ENCODE measurements at regions not wholly inside any gene's neighbourhood (a gene's known extent, or its start where the extent isn't known, plus 50 kb on each side); places are given as distances from the start of the nearest gene placed in this dataset.
"Not testable (repeated sequence)": the region's sequence is repeated elsewhere in the genome, so short reads cannot be mapped to it uniquely, and the experiment has no call there.

DNA sequence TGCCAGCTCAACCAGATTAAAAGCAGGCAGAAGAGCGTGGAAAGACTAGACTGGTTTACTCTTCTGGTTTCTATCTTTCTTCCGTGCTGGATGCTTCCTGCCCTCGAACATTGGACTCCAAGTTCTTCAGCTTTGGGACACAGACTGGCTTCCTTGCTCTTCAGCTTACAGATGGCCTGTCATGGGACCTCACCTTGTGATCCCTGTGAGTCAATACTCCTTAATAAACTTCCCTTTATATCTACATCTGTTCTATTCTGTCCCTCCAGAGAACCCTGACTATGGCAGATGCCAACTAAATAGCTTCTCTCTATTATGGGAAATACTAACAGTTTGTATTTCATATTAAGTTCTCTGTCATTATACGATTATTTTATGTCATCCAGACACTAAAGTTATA is 609.1 kb downstream of the LMO7 start:
- DNase-seq: no peak

DNA sequence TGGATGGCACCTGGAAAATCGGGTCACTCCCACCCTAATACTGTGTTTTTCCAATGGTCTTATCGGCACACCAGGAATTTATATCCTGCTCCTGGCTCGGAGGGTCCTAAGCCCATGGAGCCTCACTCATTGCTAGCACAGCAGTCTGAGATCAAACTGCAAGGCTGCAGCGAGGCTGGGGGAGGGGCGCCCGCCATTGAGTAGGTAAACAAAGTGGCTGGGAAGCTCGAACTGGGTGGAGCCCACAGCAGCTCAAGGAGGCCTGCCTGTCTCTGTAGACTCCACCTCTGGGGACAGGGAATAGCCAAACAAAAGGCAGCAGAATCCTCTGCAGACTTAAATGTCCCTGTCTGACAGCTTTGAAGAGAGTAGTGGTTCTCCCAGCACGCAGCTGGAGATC is 607.0 kb downstream of the LMO7 start:
- DNase-seq: not testable (repeated sequence)

DNA sequence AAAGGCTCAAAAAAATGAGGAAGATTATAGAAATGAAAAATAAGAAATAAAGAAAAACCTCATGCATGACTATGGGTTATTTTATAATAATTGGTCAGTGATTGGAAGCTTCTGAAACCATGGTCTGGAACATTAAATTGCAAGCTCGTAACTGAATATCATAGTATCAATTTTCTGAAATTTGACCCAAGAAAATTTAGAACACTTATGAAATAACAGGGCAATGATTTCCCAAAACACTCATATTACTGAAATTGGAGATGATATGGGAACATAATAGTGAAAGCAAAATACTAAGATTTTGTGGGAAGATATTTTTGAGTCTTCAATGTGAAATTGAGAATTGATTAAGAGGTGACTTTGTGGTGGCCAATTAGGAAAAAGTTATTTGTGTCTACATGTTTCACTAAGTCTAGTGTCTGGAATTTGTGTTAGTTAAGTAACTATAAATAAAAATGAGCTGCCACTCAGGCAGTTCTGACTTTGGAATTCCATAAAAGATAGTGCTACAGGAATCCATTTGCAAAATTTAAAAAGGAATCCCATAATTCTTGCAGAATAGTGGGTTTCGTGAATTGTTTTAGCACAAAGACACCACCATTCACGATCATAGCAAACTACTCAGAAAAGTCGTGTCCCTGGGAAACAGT is 603.0 kb downstream of the LMO7 start:
- no peak for DNase-seq

DNA sequence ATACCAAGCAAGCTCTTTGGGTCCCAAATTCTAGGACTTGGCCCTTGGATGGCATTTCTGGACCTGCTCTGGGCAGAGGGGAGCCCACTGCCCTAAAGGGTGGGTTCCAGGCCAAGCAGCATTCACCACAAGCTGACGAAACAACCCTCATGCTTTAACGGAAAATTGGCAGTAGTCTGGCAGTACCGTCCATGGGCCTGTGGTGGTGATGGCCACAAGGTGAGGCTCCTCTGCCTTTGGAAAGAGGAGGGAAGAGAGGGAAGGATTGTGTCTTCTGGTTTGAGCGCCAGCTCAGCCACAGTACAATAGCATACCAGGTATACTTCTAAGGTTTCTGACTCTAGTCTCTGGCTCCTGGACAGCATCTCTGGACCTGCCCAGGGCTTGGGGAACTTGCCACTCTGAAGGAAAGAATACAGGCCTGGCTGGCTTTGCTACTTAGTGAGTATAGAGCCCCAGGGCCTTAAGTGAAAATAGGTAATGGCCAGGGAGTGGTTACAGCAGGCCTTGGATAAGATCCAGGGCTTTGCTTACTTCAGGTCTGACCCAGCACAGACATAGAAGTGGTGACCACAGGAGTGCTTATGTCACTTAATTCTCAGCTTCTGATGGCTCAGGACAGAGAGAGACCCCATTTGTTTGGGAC is 595.5 kb downstream of the LMO7 start:
- DNase-seq: no peak

DNA sequence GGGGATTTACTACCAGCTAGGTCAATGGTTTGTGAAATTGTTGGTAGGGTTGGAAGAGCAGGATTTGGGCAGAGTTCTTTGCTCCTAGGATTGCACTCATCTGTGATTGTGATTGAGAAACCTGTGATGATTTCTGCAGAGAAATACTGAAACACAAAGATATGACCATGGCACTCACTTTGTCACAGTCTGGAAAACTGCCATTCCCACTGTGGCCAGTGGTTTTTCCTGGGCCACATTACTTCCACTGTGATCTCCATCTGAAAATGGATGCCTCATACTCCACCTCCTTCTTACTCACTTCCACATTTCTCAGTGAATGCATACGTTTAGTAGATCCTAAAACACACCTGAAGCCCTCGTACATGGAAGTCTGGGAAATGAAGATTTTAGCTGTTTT is 593.2 kb downstream of the LMO7 start:
- DNase-seq: no peak

DNA sequence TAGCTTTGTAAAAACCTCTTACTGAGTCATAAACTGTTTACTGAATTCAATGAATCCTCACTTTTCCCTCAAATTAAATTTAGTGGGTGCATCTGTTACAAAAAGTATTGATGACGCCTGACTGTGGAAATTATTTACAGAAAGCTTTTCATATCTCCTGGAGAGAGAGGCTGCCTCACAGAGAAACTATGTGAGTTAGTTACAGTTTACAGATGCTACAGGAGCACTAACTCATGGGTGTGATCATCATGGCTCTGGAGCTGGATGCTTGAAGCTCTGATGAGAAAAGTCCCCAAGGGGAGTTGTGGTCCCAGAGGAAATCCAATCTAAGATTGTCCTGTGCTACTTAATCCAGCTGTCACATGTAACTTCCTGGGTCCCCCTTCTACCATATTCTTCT is 590.8 kb downstream of the LMO7 start:
- no peak for DNase-seq

DNA sequence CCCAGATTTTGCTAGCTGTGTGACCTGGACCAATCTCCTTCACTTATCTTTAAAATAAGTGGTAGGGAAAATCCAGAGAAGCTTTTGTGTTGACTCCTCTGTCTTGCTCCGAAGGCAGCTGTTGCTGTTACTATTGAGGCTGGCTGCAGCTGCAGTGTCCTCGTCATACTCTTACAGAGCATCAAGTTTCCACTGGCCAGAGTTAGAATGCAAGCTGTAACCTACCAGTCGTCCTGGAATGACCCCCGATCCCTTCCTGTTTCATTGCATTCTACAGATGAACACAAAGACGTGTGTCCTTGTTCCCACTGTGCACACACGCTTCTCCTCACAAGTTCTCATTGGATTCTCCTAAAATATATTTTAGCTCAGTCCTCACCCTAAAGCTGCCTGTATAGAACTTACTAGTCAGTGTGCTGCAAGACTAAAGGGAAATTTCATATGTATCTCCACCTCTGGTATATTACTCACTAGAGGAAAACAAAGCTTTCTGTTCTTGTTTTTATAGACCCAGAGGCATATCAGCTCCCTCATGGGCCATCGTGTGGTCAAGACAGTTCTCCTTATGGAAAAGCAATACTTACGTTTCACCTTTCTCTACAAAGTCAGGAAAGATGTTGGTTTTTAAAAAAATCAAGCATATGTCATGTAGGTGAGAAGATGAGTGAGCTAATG is 589.8 kb downstream of the LMO7 start:
- no peak for DNase-seq

DNA sequence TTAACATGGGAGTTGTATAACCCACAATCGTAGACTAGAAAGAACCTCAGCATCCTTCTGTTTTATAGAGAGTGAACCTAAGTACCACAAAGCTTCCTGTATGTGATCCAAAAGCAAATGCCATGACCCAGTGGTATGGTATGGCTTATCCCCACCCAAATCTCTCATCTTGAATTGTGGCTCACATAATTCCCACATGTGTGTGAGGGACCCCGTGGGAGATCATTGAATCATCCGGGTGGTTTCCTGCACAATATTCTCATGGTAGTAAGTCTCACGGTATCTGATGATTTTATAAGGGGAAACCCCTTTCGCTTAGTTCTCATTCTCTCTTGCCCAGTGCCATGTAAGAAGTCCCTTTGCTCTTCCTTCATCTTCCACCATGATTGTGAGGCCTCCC is 587.9 kb downstream of the LMO7 start:
- no peak for DNase-seq

DNA sequence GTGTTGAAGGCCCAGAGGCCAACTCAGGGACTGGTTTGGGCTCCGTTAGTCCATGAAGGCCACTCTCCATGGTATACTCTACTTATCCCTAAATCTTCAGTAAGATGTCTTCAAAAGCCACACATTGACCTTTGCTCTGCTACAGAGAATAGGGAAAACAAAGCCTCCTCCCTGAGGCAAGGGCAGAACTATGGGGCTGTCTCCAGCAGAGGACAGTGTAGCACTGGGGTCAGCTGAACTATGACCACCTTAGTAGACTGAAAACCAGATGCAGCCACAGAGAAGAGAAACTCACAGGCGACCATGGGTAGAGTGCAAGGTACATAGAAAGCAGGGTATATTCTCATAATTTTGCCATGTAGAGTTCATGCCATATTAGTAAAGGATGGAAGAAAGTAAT is 587.4 kb downstream of the LMO7 start:
- DNase-seq: no peak

DNA sequence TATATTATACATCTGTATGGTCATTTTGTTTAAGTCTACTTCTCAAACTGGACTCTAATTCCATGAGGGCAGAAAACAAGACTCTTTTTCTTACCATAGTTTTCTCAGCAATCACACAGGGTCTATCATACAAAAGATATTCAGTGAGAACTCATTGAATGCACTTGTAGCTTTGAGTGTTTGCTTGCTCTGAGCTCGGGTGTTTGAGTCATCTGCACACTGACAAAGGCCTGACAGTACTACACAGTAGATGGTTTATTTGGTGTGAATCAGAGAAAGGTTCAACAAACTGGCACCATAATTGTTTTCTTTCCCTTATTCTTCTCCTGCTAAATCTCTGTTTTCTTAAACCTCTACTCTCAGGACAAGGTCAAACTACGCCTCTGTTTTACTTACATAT is 586.4 kb downstream of the LMO7 start:
- no peak for DNase-seq

DNA sequence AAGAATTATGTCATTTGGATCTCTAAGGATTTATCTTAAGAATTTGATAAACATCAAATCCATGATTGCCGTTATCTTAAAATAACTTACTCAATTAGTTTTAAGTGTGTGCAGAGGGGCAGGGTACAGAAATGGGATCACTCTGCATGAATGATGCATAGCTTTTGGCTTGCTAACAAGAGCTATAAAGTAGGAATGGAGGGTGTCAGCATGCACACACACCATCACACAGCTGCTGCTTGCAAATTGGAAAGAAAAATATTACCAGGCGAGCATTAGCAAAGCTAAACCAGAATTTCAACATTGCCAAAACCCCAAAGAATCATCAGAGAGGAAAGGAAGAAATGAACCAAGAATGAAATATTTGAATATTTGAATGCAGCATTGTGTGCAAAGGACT is 580.6 kb downstream of the LMO7 start:
- DNase-seq: no peak

DNA sequence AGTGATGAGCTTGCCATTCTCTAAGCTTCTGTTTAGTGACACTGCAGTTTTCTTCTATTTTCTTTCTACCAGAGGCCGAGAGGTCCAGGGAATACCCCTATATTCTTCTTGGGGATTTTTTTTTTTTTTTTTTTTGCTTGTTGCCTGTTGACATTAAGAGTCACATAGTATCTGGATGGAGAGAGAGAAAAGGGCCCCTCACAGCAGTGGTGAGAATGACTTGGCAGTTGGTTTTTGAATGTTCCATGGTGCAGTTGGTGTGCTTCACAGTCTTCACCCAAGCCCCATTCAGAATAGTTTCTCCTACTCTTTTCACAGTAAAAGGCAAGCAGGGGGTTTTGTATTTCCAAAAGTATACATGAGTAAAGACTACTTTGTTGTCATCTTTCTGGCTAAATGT is 577.9 kb downstream of the LMO7 start:
- no peak for DNase-seq

DNA sequence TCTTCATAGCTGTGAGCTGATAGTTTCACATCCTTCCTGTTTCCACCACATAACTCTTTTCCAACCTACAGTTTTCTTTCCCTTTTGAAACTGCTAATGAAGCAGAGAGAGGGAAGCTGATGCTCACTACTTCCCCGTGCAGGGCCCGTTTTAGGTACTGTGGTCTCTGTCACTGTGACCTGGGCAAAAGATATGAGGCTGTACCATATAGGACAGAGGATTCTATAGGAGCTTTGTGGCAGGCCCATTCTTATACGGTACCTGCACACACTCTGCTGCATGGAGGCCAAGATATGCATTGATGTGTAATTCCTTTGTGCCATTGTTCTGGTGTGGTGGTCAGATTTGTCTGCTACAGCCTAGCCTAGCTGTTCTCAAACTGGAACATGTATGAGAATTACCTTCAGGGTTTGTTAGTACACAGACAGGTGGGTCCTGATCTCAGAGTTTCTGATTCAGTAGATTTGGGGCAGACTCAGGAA is 577.3 kb downstream of the LMO7 start:
- no peak for DNase-seq

DNA sequence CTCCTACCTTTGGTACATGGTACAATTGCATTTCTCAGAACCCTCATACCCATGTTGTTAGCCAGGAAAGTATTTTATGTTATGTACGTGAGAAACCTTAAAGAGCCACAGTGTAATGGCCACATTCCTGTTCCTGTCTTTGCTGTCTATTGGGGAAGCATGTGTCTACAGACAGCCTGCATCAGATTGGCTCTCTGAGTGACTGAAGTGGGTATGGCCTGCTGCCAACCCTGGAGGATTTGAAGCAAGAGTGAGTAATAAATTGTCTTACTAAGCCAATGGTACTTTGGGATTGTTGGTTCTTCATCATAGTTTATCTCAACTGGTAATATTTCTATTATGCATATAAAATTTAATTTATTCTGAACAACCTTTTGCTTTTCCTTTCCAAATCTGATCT is 574.1 kb downstream of the LMO7 start:
- no peak for DNase-seq

DNA sequence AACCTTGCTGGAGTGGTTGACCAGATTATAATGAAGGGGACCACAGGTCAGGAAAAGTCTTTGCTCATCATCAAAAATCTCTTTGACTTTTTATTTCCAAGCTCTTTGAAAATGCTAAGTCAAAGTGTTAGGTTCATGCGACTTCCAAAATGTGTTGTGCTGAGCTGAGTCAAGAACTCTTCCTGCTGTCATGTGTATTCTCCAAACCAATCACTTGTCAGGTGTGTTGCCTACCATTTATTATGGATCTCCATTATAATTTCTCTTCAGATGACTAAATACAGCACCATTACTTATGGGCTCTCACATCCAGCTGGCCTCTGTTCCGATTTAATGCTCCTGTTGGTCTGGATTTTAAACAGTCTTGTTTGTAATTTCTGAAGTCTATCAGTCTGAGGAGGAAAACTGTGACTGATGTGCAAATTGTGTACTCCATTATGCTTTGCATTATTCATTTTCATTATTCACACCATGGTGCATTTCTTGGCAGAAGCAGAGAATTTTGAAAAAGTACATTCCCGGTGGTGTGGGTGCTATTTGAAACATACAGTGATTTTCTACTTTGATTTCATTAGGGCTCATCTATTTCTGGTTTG is 562.5 kb downstream of the LMO7 start:
- DNase-seq: no peak

DNA sequence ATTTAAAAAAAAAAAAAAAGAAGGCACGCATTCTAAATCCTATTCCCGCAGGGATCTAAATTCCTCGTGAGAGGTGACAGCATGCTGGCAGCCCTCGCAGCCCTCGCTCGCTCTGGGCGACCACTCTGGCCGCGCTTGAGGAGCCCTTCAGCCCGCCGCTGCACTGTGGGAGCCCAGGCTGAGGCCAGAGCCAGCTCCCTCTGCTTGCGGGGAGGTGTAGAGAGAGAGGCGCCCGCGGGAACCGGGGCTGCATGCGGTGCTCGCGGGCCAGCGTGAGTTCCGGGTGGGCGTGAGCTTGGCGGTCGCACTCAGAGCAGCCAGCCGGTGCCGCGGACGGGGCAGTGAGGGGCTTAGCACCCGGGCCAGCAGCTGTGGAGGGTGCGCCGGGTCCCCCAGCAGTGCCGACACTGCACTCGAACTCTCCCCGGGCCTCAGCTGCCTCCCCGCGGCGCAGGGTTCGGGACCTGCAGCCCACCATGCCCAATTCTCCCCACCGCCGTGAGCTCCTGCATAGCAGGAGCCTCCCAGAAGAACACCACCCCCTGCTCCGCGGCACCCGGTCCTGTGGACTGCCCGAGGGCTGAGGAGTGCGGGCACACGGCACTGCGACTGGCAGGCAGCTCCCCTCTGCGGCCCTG is 553.9 kb downstream of the LMO7 start:
- no peak for DNase-seq

DNA sequence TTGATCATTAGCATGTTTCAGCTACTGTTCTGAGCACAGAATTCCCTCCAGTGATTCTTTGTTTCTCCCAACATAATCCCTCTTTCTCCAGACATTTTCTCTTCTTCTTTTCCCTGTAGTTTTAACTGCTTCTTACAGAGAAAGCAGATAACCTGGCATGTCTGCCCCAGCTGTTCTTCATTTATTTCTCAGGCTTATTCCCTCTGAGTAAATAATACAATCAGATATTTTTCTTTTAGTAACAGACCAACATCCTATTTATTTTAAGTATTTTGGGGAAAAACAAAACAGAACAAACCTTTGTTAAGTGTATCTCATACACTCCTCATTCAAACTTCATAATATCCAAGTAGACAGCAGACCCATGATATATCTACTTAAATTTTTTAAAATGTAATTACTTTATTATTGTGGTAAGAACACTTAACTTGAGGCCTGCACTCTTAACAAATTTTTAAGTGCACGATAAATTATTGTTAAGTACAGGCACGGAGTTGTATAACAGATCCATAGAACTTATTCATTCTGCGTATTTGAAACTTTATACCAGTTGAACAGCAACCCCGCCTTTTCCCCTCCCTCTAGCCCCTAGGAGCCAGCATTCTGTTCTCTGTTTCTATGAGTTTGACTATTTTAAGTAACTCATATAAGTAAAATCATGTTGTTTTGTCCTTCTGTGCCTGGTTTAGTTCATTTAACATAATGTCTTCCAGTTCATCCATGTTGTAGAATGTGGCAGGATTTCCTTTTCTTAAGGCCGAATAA is 540.0 kb downstream of the LMO7 start:
- no peak for DNase-seq

DNA sequence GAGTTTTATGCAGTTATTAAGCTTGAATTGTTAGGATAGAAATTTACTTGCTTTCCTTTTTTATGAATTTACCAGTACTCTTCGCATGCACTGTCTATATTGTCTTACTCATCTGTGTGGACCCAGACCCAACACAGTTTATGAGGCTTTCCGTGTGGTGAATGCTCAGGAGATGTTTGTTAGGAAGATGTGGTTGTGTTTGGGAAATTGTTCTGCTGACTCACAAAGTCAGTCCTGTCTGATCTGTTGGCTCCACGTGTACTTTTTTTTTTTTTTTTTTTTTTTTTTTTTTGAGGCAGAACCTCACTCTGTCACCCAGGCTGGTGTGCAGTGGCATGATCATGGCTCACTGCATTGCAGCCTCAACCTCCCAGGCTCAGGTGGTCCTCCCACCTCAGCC is 532.5 kb downstream of the LMO7 start:
- no peak for DNase-seq

DNA sequence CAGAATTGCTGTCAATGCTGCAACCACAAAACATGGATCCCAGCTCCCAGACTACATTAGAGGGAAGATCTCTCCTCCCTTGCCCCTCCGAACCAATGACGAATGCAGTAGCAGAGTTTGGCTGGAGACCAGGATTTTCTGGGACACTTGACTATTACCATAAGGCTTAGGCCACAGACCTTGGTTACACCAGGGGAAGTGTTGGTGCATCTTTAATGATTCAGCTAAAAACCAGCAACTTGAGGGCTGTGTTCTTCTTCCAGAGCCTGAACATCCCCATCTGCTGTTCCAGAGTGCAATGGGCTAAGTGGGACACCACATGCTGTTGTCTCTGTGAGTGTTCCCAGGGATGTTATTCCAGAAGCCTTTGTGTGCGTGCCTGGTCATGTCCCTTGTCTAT is 528.2 kb downstream of the LMO7 start:
- no peak for DNase-seq

DNA sequence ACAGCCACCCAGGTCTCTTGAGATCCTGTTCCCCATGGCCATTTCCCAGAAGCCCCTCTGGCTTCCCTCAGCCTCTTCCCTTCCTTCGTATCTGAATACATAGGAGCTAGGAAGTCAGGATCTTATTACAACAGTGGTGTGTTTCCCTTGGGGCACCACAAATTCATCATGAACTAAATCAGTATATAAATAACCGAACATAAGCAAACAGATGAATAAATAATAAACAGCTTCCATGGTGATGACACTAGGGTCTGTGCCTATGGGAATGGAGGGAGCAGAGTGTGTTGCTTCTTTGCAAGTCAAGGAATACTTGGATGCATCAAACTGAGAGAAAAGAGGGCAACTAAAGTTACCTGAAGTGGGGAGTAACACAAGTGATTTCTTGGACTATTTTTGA is 527.6 kb downstream of the LMO7 start:
- DNase-seq: no peak

DNA sequence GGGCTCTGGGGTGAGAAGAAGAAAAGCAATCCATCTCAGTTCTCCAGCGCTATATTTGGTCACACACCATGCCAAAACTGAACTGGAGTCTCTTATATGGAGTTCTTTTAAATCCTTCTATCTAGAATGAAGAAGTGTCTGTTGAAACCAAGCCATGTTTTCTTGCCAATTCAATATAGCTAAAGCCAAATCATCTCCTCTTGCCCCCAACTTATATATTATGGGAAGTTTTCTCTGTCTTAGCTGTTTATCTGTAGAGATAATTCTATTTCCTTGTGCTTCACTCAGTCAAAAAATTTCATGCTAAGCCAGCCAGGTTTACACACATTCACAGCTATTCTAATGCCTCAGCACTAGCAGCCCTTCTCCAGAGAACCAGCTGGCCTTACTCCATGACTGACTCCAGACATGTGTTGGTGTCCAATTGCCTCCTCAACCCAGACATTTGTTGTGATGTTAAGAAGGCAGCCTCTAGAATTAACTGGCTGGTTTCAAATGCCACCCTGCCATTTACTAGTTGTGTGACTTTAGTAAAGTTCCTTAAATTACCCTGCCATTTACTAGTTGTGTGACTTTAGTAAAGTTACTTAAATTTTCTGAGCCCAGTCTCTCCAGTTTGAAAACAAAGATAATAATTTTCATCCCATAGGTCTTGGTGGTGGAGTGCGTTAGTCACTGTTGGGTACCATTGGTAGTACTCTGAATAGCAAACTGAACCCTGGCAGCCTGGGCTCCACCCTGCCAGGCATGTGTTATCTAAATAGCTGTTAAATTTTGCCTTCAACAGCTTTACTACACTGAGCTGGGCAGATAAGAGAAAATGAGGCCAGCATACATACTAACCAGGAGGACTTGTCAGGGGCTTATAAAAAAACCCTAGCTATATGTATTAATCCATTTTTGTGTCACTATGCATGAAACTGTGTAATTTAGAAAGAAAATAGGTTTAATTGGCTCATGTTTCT is 525.1 kb downstream of the LMO7 start:
- no peak for DNase-seq

DNA sequence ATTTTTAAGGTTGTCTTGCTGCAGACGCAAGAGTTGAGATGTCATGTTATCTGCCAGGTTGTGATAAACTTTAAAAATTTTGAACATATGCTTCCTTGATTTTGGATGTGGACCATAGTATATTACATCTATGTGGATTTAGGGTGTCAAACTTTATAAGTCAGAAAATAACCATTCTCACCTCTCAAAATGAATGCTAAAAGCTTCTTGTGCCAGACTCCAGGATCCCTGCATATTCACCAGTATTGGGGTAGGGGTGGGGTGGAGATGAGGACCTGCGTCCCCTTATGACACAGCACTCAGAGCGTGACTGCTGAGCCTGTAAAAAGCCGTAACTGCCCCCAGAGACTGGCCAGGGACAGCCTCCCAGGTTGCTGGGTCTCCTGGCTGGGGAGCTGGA is 524.4 kb downstream of the LMO7 start:
- DNase-seq: no peak
